Islet precursor cell (in vitro differentiated cells): ENCODE measurements at regions not wholly inside any gene's neighbourhood (a gene's known extent, or its start where the extent isn't known, plus 50 kb on each side); places are given as distances from the start of the nearest gene placed in this dataset.

ENCODE experiments used
- DNase-seq: peaks from one replicate; pipeline ENCODE4 v3.0.0-alpha.2; 2018

DNA sequence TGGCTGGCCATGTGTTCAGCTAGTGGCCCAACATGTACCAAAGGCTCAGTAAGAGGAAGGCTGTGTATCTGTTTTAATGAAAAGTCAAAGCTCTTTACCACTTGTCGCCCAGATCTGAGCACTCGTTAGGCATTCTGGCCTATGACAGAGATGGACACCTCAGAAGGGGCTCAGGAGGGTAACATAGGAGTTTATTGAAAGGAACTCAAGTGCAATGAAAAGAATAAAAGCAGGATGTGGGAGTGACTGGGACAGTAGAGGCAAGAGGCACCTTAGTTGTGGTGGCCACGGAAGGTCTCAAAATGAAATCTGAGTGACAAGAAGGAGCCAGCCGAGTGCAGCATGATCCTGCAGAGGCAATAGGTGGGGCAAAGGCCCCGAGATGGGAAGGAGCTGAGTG is 309.7 kb downstream of the MN1 start:
- DNase-seq = no peak

DNA sequence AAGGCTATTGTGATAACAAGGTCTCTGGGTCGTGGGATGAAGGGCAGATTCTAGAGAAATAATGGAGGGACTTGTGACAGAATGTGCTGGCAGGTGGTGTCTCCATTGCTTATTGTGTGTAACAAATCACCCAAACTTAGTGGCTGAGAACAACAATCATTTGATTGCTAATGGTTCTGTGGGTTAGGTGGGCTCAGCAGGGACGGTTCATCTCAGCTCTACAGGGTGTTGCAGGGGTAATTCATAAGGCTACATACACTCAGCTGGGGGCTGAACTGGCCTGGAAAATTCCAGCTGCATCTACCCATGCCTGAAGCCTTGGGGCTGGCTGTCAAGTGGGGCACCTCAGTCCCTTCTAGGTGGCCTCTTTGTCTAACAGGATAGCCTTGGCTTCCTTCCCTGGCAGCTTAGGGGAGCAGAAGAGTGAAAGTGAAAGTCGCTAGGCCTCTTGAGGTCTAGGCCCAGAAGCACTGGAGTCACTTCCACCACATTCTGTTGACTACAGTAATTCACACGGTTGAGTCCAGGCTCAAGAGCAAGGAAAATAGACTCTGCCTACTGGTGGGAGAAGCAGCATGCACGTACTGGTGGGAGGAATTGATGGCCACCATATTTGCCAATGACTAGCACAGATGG is 308.9 kb downstream of the MN1 start:
- no peak for DNase-seq

DNA sequence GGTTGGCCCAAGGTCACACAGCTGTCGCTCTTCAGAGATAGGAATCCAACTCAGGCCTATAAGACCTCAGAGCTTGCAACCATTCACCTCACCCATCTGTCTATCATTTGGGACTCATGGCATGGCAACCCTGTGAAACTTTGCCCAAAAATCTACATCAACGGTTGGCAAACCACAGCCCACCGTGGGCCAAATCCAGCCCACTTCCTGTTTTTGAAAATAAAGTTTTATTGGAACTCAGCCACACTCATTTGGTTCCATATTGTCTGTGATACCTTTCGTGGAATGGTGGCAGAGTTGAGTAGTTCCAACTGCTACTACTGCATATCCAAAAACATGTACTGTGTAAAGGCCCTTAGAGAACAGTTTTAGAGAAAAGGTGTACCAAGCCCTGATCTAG is 307.8 kb downstream of the MN1 start:
- no peak for DNase-seq

DNA sequence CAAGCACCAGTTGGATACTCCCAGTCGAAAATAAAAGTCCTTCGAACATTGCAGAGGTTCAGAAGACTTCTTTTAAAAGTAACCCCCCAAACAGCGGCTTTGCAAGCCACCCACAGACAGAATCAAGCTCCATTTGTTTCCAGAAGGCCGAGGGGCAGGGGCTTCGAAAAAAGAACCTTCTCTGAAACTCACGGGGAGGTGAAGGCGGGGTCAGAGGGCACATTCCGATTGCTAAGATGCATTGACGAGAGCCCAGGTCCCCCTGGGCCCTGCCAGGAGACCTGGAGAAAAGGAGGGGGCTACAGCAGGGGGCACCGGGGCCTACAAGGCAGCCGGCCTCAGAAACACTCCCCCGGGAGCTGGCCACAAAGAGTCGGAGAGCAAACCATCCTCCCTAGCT is 306.8 kb downstream of the MN1 start:
- no peak for DNase-seq

DNA sequence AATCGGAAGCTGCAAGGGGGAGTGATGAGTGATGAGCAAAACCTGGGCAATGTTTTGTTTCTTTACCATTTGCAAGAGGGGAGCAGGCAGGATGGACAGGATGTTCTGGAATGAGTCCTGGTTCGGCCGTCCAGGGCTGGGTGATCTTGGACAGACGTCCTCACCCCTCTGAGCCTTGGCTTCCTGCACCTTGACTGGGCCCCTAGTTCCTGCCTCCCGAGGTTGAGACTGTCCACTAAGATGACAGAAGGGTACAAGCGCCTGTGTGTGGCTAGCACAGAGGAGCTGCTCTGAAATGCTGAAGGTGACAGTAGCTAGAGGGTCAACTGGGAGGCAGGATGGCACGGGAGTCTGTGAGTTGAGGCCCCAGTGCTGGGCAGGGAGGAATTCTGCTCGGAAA is 306.2 kb downstream of the MN1 start:
- no peak for DNase-seq

DNA sequence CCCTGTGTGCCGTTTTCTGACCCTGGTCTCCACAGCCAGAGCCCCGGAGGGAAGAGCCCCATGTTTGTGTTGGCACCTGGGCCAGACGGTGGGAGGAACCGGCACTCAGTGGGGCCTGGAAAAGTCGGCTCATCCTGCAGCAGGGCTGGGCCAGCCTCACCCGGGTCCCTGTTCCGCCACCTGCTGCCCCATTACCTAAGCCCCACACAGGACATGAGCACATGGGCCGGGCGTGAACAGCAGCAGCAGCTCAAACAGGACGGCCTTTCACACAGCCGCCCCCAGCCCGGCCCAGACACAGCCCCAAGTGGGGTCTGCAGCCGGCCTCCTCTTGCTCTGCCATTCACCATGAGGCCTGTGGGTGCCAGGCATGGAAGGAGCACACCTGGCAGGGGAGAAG is 302.4 kb downstream of the MN1 start:
- no peak for DNase-seq

DNA sequence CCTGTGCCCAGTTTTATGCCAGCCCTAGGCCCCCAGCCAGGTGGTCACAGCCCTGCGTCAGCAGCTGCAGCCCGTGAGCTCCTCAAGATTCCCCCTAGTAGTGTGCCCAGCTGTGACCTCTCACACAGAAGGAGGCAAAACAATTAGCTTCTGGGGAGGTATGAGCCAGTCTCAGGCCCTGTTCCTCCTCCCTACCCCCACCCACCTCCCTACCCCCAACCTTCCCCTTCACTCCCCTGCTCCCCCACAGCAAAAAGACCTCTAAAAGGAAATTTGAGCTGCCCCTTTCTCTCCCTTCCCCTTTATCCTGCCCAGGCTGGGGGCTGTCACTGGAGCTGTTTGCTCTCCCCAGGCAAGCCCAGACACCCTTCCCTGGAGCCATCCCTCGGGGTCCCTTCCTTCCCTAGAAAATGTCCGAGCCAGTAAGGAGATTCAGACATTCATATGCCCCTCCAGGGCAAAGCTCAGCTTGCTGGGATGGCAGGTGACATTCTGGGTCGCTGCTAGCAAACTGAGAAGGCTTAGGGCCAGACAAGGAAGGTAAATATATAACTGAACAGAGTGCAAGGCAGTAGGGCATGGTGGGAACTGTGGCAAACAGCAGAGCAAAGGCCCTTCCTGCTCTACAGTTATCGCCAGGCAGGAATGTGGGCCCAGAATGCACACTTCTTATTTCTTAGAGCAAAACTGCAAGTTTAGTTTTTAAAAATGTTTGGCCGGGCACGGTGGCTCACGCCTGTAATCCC is 300.2 kb downstream of the MN1 start:
- DNase-seq = no peak

DNA sequence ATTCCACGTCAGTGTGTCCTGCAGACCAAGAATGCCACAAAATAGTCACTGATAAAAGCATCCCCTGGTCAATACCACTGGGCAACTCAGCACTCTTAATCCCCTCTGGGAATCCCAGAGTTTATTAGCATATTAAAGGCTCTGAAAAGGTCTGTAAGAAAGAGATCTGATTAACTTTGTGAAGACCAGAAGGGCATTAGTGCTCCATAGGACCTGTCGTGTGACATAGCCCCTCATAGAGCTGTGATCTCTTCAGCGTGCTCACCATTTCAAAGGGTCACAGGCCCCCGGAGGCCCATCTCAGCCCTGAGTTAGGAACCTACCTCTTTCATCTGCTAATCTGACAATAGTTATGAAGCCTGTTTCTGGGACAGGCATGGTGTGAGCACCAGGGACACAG is 299.2 kb downstream of the MN1 start:
- DNase-seq = no peak

DNA sequence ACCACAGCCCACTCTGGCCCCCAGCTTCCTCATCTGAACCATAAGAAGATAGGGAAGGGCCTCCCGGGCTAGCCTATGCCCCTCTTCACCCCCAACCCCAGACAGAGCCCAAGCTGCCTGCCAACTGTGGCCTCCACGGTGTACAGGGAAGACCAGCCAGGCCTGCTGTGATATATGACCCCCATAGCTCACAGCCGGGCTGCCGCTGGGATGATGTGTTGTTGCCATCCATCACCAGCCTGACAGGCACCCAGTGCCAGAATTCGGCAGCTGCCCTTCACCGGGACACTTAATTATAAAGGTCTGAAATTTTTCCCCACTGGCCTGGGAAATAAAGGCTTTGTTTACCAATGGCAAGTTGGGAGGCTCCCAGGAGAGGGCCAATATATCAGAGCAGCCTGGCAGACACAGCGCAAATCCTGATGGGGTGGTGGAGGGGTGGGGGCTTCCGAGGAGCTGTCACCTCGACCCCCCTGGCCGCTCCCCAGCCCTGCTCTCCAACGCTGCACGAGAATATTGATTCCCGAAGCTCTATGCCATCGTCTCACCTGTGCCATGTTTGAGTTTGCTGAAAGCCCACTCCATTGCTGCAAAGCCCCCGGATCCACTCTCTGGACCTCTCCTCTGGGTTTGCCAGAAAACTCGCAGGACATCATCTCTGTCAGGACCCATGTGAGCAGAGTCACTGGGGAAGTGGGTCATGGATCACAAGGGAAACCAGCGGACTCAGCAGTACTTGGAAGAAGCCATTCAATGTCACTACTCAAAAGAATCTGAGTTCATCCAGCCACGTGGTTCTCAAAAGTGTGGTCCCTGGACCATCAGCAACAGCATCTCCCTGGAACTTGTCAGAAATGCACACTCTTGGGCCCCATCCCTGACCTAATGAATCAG is 296.9 kb downstream of the MN1 start:
- no peak for DNase-seq

DNA sequence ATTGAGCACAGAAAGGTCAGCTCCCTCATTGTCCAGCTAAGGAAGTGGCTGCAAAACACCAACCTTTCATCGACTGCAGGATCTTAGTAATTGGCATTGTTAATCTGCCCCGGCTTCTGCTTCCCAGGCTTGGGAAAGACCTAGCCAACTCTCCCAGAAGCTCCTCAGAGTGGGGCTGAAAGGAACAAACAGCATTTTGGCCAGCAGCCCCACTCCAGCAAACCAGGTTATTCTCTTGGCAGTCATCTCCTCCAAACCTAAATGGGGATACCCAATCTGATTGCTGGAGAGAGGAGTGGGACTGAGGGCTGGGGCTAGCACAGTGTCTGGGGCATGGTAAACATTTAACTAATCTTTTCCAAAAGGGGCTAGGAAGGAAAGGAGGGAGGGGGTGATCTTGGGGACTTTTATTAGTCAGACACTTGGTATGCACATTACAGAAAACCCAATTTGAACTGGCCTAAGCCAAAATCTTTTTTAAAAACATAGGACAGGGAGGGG is 294.4 kb downstream of the MN1 start:
- DNase-seq = no peak

DNA sequence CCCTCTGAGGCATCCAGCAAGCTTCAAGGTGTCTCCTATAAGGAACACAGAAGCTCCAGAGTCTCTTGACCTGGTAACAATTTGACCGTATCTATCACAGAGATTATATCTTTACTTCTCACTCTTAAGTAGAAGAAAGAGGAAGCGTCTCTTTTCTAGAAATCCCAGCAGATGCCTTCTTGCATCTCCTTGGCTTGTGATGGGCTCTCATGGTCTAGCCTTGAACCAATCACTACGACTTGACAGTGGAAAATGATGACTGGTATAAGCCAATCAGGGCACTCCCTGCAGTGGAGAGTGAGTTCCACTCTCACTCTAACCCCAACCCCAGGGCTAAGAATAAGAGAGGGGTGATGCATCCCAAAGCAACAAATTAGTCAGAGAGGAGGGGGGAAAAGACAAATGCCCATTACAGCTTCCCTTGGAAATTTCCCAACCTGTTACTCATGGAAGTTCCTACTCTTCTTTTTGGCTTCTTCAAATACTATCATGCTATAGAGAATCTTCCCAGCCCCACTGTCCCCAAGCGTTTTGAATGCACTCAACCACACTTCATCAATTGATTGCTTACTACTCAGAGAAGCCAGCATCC is 293.5 kb downstream of the MN1 start:
- DNase-seq = no peak

DNA sequence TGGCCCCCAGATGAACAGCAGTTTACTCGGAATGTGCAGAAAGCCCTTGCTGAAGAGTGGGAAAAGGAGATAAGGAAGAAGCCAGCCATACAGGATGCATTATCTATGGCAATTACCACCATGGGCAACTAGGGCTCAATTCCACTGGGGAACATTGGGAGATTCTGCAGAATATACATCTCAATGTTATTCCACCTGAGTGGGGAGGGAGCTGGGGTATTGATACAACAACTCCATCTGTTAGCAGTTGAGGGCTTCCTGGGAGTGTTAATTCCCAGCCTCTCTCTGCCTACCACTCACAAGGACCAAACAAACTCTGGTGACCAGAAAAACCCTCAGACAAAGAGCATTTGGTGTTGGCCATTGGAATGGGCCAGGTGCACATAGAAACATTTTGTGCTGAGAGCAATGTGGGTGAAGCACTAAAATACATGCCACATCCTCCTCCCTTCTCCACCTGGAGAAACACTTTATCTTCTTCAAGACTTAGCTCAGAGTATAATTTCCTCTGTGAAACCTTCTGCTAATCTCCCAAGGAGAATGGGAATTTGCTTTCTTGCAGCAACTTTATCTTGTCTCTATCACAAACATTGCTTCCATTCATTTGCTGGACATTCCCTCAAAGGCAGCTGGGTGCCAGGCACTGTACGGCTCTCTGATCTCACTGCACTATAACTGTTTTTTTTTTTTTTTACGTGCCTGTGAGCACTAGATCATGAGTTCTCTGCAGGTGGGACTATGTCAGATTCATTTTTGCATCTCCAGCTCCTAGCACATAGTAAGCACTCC is 292.2 kb downstream of the MN1 start:
- no peak for DNase-seq

DNA sequence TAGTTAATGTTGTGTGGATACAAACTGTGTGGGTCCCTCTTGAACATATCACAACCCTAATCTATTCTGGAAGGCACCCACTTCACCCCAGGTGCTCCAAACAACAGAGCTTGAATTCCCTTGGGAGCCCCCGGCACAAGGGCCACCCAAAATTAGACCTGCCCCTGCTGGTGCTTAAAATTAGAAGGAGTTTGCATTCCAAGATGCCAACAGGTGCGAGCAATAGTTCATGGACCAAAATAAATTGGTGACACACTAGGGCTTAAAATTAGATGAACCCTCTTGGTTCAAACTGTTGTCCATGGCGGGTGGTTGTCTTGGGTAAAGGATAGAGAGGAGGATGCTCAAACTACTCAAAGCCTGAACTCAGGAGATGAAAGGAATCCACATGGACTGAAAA is 291.5 kb downstream of the MN1 start:
- no peak for DNase-seq

DNA sequence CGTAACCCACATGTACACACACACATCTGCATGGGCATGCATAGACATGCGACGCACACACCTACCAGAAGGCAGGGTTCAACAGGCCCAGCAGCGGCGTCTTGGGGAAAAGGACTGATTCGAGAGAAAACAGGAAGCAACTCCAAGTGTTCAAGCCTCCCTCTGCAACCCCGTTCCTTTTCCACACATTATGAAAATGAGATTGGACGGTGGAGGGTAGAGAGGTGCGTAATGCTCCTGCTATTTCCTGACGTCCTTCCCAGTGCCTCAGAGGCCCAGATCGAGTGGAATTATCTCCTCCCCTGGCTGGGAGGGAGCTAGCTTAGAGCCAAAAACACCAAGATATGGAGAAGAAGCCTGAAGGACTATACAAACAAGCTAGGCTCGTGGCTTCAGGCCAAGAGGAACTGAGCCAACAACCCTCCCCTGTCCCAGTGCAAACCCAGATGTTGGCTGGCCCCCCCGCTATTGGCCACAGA is 289.2 kb downstream of the MN1 start:
- no peak for DNase-seq

DNA sequence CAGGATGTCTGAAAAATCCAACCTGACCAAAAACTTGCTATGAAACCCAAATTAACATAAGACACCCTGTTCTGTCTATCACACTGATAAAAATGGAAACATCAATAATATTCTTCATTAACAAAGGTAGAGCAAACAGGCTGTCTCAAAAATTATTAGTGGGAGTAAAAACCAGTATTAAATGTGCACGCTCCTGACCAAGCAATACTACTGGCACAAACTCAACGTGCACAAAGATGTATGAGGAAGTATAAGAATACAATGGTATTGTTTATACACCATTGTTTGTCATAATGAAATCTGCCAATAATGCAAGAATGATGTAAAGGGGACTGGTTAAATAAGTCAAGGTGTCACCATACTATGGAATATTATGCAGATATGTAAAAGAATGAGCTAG is 288.5 kb downstream of the MN1 start:
- DNase-seq = no peak

DNA sequence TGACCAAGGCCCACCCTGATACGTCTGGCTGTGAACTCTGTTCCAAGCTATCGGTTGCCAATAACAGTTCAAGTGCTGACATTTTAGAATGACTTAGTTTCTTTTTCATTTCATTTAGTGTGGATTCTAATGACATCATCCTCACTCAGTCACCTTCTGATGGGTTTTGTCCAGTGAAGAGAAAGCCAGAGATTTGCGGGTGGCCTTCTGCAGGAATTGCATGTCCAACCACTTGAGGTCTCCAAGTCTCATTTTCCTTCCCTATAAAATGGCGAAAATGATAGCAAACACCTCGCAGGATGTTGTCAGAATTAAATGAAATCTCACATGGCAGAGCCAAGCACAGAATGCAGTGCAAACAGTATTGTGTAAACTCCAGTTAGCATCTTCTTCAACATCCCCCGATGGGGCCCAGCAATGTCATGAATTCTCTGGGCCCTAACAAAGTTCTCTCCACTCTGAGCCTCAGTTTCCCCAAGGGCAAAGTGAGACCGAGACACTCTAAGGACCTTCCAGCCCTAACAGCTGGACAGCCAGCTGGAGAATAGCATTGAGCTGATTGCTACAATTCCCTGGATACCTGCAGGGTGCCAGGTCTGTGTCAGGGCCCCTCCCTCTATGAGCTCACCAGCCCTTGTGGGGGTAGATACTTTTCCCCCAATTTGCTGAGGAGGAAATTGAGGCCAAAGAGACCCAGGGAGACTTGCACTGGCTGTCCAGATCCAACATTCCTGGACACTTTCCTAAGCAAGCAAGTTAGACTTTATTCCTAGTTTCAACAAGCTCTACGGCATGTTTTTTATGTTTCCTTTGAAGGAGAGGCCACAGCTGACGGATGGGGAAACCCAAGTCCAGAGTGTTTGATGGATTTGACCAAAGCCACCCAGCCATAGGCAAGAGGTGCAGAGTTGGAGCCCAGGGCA is 286.7 kb downstream of the MN1 start:
- DNase-seq = no peak

DNA sequence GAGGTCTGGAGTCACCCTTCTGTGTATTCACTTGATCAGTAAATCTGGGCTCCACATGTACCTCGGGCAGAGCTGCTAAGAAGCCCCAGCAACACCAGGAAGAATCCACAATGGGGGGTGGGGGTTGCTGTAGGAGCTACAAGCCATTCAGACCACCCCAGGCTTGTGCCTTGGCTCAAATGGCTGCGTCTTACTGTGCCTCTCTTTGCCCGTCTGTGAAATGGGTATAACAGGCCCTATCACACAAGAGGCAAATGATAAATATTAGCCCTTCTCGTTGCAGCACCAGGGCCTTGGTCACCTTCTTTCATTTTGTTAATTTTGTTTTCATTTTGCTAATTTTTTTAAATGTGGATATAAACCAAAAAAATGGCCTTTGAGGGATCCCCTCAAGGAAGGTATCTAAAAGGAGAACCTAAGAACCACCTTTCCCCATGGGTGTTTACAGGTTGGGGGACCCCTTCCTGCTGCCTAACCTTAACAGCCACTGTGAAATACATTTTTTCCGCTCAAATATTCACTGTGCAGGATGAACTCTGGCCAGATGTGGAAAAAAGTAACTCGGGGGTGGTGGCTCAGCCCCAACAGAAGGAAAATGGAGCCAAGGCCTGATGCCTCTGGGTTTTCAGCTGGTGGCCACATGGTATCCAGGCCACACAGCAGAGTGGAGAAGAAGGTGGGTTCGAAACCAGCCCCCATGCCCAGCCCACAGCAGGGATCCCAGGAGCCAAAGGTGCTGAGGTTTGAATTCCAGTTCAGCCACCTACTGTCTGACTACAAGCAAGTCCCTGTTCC is 284.0 kb downstream of the MN1 start:
- DNase-seq = no peak

DNA sequence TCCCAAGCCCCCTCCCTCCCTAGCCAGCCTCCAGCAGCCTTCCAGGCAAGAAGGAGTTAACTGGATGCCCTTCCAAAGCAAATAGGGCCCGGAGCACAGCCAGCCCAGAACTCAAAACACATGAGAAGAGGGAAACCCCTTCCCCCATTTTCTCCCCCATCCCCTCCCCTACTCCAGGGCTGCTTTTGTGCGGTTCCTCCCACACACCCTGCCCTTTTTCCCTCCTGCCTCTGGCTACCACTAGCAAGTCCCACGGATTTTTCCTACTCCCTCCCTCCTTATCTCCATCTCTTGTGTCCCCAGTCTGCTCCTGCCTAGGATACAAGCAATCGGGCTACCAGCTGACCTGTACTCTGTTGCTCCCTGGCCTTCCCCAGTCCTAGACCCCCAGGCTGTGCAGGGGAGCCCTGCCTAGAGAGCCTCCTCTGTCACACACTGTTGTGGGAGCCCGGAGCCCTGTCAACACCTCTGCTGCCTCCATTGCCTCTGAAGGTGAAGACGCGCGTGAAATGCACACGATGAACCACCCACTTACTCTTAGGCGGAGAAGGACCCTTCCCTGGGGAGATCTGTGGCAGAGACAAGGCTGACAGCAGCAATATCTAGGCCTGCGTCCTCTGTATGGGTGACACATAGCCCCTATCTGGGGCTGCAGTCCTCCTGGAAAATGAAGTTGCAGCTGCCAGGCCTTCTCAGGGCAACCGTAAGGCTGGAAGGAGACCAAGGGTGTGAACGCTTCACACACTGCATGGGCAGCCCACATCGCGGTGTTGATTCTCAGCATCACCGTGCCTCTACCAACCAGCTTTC is 282.8 kb downstream of the MN1 start:
- no peak for DNase-seq

DNA sequence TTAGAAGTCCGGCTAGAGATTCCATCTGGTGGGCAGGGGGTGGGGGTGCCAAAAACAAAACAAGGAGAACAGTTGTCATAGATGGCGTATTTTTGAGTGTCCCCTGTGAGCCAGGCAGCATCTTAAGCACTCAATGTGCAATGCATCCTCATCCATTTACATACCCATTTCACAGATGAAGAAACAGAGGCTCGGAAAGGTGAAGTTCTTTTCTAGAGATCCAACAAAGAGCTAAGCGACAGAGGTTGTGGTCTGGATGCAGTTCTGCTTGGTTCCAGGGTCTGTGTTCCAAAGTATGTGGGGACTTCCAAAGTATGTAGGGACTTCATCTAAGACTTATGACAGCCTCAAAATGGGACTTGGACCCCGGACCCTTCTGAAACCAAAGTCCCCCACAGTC is 277.8 kb downstream of the MN1 start:
- no peak for DNase-seq
